ENCODE measurements at regions not wholly inside any gene's neighbourhood (a gene's known extent, or its start where the extent isn't known, plus 50 kb on each side); places are given as distances from the start of the nearest gene placed in this dataset.
"Not testable (repeated sequence)": the region's sequence is repeated elsewhere in the genome, so short reads cannot be mapped to it uniquely, and the experiment has no call there.

GRCh38 chr2:34787341-34787740, 1188.2 kb upstream of the FAM98A start:
- DNase-seq, result no peak

- no peak for DNase-seq
These were observed 1186.2 kb upstream of the FAM98A start for GRCh38 chr2:34785206-34785785.

DNA sequence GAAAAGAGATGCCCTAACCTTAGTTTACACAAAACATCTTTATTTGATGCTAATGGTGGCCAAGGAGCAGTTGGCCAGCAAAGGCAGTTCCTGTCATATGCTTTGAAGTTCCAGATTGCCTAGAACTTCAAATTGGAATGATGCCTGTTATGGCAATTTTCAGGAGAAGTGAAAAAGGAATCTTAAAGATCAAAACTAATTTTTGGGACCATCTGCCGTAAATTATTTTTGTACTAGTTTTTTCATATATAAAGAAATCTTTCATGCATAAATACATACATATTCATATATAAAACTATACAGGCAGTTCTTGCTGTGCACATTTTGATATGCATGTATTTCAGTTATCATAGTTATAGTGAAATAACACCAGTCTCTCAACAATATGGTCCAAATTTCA, 1185.6 kb upstream of the FAM98A start:
- DNase-seq, result no peak

GRCh38 chr2:34750742-34751141, 1151.6 kb upstream of the FAM98A start:
- DNase-seq, result not testable (repeated sequence)

DNA sequence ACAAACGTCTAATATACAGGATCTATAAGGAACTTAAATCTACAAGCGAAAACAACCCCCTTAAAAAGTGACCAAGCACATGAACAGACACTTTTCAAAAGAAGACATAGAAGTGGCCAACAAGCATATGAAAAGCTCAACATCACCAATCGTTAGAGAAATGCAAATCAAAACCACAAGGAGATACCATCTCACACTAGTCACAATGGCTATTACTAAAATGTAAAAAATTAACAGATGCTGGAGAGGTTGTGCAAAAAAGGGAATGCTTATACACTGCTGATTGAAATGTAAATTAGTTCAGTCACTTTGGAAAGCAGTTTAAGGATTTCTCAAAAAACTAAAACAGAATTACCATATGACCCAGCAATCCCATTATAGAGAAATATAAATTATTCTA, 1148.5 kb upstream of the FAM98A start:
- no peak for DNase-seq

DNA sequence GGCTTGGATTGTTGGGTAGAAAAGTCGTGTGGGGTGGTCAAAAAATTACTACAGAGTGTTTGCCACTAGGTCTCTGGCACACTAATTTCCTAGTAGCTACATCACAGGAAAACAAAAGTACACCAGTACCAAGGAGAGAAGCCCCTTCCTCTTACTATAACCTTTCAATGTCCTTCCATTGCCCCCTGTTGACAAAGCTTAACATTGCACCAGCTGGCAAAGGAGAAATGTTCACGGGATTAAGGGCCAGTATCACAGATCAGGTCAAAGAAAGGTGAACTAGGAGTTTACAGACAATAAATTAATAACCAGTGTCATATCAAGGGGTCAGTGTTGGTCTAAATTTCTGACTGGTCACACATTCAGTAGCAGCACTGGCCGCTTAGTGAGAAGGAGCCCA, 1139.6 kb upstream of the FAM98A start:
- no peak for DNase-seq

DNA sequence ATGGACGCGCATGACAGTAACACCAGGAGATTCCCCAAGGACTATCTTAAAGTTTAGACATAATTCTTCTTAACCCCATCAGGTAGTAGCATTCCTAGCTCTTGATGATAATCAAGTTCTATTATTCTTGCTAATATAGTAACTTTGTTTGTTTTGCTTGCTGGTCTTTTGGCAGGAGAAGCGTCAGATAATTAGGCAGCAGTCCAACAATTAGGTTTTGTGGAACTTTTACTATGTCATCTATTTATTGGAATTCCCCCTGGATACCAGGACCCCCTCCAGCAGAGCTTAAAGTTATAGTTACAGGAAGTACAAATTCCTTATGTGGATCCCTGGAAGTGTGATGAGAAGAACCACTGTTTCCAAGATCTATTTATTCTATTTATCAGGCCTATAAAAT, 1138.0 kb upstream of the FAM98A start:
- DNase-seq, result no peak

GRCh38 chr2:34736482-34736881, 1137.4 kb upstream of the FAM98A start:
- DNase-seq, result no peak

DNA sequence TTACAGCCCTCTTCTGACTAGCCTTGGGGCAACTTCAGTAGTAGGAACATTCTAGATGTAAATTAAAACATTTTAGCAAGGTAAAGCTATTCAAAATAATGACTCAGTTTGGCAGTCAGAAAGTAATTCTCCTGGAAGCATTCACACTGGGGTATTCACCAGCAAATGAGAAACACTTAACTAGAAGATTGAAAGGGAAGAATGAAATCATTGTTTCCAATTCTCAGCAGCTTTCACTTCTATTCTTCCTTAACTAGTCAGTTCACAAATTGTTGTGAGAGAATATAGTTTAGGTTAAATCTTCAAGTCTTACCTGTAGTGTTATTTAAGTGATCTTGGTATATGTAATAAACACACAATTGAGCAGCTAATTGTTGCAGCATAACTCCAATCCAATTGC, 1135.6 kb upstream of the FAM98A start:
- DNase-seq, result no peak

DNA sequence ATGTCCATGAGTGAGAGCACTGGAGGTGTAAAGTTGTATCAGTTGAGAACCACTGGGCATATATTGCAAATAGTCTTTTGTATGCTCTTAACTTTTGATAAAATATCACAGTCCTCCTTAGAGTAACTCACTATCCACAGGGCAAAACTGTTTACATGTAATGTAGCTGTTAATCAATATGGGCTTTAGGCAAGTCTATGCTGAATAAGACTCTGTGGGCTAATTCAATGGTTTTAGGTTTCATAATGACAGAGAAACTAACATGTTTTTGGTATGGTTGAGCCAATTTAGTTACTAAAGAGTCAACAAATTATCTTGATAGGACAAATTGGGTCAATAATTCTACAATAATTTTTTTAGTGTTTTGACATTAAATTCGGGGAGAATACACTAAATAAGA, 1134.9 kb upstream of the FAM98A start:
- DNase-seq, result no peak

- DNase-seq, result no peak
These were observed 1132.2 kb upstream of the FAM98A start for GRCh38 chr2:34731292-34731691.

DNA sequence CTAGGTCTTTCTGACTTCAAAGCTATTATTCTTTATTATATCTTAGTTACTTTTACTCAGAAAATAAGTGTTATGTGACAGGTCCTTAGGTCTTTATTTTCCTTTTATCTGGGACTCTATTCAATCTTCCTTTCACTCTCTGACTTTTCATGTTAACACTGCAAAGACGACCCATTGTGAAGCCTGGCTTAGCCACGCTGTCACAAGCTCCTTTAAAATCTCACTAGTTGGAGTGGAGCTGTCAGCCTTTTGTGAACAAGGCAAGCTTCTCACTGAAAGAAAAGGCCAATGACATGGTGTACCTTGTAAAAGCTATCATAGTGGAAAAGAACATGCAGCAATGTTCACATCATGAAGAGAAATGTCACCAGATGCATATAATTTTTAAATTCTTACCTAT, 1130.7 kb upstream of the FAM98A start:
- no peak for DNase-seq

DNA sequence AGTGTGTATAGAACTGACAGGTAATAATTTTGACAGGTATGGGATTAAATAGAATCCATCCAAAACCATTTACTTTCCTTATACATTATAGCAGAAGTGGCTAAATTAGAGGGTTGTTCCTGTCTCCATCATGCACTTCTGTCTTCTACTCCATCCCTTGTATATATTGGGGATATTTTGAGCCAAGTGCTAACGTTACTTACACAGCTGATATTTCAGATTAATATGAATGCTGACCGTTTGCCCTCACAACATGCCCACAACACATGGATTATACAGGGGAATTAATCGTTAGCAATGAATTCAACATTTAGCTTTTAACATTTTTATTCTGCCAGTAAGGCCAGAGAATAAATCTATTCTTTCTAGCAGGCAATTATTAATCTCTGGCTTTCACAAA, 1125.0 kb upstream of the FAM98A start:
- no peak for DNase-seq

DNA sequence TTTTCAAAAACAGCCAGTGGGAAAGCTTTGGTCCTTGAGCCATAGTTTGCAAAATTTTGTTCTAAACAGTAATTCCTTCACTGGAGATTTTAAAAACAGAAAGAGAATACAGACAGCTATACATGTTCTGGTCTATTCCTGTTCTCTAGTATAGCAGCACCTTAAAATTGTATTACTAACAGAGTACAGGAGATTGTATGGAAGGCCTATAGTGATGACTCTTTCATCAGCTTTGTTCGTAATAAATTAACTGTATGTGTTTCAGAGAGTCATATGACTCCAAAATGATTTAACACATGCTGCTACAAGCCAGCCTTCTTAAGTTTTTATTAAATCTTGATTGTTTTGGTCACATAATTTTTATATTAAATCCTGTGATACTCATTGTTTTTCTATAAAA, 1124.6 kb upstream of the FAM98A start:
- DNase-seq, result no peak

GRCh38 chr2:34719206-34719605, 1120.1 kb upstream of the FAM98A start:
- no peak for DNase-seq

- DNase-seq, result no peak
These were observed 1106.6 kb upstream of the FAM98A start for GRCh38 chr2:34705551-34706247.

DNA sequence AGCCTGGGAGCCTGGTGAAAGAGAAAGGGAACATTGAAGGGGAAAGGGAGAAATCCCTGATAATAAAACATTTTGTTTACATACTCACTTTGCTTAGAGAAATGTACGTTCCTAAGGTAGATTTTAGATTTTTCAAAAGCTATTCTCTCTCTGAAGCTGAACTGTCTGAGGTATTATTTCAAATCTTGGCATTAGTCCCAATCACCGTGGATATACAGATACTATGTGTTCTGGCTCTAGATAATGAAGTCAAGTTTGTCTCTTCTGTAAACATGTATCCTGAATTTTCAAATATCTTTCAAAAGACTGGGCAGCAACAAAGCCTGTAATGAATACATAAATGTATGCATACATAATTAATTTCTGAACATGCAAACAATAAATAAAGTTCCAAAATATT, 1104.2 kb upstream of the FAM98A start:
- no peak for DNase-seq

DNA sequence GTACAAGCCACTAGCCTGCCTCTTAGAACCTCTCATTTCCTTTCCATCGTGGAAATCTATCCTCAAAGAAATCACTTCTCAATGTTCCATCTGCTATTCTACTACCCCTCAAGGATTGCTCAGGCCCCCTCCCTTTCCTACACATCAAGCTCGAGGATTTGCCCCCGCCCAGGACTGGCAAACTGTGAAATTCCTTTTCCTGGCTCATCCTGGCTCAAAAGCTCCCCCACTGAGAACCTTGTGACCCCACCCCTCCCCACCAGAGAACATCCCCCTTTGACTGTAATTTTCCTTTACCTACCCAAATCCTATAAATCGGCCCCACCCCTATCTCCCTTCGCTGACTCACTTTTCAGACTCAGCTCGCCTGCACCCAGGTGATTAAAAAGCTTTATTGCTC, 1103.3 kb upstream of the FAM98A start:
- not testable (repeated sequence) for DNase-seq

- DNase-seq, result not testable (repeated sequence)
These were observed 1078.5 kb upstream of the FAM98A start for GRCh38 chr2:34677591-34677990.

DNA sequence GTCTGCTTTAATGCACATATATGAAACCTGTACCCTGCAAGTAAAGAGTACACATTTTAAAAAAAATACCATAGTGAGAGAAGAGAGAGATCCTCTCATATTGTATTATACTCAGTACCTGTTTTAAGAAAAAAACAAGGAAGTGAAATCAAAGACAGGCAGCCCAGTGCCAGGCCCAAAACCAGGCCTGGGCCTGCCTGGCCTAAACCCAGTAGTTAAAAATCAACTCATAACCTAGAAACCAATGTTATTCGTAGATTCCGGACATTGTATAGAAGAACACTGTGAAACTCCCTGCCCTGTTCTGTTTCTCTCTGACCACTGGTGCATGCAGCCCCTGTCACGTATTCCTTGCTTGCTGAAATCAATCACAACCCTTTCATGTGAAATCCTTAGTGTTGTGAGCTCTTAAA, 1078.0 kb upstream of the FAM98A start:
- DNase-seq, result not testable (repeated sequence)

DNA sequence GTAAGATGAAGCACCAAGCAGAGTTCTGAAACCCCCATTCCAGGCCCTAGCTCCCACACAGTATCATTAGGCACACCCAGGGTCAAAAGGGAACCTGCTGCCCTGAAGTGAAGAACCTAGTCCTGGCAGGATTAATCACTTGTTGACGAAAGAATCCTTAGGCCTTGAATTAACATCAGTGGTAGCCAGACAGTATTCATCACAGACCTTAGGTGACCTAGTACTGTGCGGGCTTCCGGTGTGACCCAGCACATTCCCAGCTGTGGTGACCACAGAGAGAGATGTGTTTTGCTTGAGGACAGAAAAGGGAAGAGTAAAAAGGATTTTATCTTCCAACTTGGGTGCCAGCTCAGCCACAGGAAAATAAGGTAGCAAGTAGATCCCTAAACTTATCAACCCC, 1071.4 kb upstream of the FAM98A start:
- no peak for DNase-seq

GRCh38 chr2:34666821-34667220, 1067.7 kb upstream of the FAM98A start:
- no peak for DNase-seq

GRCh38 chr2:34664266-34664665, 1065.2 kb upstream of the FAM98A start:
- no peak for DNase-seq

GRCh38 chr2:34663314-34663713, 1064.2 kb upstream of the FAM98A start:
- DNase-seq, result no peak

DNA sequence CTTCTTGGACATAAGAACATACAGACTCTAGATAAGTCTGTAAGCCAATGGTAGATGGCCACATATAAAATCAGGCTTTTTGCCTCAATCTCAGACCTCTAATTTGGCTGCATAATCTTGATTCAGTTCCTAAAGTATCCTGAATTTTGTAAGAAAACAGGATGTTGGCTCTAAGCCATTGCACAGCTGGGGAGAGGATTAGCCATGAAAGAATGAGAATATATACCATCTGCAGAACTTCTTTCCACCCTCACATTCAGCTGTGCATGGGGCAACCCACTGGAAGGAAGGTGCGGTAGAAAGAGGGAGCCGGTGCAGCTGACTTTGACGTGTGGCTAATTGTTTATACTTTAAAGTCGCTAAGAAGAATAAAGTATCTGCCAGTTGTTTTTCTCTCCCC, 1061.6 kb upstream of the FAM98A start:
- DNase-seq, result no peak
